HT-29 (cell line): ENCODE measurements at regions not wholly inside any gene's neighbourhood (a gene's known extent, or its start where the extent isn't known, plus 50 kb on each side); places are given as distances from the start of the nearest gene placed in this dataset.

Experiments used
- DNase-seq: peaks from one replicate; pipeline ENCODE4 v3.0.0-alpha.2; 2015; ENCODE audit warnings: low spot score

DNA sequence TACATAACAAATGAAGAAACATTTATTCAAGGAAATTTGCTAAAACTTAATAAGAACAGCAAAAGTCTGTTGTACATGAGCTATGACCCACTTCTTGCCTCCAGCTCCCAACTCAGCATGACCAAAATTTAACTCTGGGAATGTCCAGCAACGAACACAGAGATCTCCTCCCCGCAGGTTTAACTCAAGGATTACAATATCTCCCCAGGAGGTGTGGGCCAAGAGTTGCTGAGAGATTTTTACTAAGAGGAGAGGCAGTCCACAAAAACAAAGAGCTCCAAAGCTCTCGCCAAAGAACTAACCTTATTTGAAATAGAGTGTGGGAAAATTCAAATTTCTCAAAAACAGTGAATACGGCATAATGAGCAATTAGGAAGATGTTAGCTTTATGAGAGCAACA lies 318.5 kb downstream of the GRB14 start:
- no peak for DNase-seq

DNA sequence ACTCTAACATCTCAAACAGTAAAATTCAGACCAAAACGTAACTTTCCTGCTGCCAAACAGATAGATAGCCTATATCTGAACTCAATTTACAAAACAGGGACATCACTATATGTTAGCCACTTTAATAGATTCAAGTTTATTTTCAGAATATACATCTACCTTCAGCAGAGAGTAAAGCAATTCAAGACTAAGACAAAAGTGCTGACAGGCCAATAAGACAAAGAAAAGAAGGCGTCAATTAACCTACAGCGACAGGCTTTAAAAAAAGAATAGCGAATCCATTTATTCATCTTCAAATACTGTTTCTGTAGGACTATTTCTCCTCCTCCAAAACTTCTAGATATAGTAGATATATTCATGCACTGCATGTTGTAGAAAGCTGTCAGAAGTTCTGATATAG lies 333.0 kb downstream of the GRB14 start:
- DNase-seq = no peak

DNA sequence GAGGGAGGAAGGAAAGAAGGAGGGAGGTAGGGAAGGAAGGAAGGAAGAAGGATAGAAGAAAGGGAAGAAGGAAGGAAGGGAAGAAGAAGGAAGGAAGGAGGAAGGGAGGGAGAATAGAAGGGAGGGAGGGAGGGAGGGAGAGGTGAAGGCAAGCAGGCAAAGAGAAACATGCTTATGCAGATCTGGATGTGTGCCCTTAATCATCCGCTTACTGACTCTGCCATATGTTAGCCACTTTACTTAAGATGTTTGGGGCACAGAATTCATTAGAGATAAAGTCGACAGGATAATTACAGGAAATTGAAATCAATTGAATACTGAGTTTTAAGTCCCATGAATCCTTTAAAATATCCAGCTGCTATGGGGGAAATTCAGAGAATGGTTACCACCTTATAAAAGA lies 334.2 kb downstream of the GRB14 start:
- no peak for DNase-seq

DNA sequence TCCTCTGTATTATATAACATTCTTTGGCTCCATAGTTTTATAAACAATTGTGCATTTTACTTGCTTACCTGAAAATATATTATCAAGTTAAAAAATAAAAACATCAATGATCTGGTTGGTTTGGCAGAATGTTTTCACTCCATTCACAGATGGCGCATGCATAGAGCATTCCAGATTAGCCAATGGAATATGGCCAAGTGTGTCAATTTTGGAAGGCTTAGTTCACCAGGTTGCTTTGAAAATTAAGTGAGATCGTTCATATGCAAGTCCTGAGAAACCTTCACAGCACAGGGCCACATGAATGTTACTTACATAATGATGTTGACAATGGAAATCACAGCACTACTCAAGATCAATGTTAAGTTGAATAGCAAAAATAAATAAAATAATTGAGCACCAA lies 335.7 kb downstream of the GRB14 start:
- DNase-seq = no peak

- no peak for DNase-seq
Measured at GRCh38 chr2:164281896-164282295, 339.4 kb downstream of the GRB14 start.

GRCh38 chr2:164275659-164276058 lies 345.6 kb downstream of the GRB14 start:
- DNase-seq = no peak

GRCh38 chr2:164260506-164260905 lies 360.8 kb downstream of the GRB14 start:
- DNase-seq = no peak

DNA sequence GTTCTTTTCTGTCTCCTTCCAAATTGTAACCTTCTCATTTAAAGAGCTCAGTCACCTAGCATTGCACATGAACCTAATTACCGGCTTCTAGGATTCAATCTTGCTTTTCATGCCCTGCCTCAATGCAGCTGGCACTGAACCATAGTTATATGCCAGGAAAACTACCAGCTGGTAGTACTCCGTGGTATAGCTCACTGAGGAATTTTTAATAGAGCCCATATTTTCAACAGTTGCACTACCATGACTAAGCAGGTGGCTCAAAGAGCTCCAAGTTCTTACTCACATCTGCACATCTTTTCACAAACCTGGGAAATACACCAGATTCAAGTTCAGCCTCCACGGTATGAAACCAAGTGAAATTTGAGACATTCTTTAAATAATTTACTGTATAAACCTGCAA lies 363.5 kb downstream of the GRB14 start:
- DNase-seq = no peak

DNA sequence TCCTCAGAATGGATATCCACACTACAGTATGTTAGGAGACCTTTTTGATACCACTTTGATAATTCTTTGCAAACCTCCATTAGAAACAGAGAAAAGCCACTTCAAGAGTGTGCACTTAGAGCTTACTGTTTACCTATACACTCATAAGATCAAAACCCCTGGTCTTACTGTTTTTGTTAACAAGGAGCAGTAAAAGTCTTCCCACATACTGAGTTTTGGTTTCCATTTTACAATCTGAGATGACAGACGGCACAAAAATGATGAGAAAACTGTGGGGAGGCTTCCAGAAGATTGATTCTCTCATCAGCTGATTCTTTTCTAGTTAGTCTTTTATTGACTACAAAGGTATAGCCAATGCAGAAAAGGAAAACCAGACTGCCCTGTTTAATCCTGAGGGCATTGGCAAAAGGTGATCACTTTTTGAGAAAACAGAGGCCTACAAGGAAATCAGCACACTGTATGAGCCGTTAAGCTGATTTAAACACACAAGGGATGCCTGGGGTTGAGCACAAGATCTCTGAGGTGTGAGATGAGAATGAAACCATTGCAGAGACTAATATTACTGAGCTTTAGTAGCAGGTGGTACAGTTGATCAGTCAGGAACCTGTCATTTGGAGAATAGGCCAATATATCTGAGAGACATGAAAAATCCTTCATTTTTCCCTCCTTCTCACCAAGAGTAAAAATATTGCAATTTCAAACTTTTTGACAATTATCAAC lies 368.6 kb downstream of the GRB14 start:
- DNase-seq = no peak

GRCh38 chr2:164243315-164243714 lies 378.0 kb downstream of the GRB14 start:
- no peak for DNase-seq

- no peak for DNase-seq
Measured at GRCh38 chr2:164242409-164242808, 378.9 kb downstream of the GRB14 start.

- no peak for DNase-seq
Measured at GRCh38 chr2:164234074-164234473, 387.2 kb downstream of the GRB14 start.

GRCh38 chr2:164224007-164224406 lies 397.3 kb downstream of the GRB14 start:
- DNase-seq = no peak

DNA sequence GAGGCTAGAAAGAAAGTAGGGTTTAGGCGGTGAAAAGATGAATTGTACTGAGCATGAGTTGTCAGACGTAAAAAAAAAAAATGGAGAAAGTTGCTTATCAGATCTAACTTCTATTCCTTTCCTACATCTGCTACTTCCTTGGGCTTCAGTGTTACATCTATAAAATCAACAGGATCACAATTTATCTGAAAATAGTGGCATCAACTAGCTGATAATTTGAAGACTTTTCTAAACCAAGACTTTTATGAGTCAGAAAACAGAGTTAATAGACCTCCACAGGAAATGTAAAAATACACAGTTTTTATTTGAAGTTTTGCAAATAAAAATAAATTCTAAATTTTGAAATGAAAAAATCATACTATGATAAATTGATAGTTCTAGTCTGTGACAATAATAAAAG lies 399.8 kb downstream of the GRB14 start:
- no peak for DNase-seq

DNA sequence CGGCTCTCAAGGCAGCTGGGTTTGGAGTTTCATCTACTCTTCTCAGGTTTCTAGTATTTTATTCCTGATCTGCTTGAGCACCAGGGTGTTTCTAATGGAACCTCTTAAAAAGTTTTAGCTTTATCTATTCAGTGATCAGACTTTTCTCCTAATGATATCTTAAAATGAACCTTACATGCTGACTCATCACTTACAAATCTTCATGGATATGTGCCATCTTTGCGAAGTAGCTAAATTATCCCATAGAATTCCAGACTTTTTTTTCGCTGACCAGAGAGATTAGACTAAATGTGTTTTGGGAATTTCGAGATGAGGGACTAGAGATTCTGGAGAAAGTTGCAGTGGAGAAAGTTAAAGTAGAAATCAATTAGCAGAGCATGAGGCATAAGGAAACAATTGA lies 401.0 kb downstream of the GRB14 start:
- no peak for DNase-seq

DNA sequence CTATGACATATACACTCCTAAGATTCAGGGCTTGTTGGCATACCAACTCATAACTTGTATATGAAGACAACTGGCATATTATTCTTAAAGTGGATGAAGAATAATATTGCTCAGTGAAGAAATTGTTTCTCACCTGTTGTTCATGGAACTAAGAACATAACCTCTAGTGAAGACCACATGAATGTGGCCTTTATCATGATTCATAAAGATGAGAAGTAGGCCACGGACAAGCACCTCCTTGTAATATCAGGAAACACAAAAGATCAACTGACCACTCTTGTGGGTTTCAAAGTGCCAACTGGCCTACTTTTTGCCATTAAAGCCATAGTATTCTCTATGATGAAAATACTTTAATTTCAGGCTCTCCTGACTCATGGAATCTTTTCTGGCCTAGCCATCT lies 407.4 kb downstream of the GRB14 start:
- no peak for DNase-seq

DNA sequence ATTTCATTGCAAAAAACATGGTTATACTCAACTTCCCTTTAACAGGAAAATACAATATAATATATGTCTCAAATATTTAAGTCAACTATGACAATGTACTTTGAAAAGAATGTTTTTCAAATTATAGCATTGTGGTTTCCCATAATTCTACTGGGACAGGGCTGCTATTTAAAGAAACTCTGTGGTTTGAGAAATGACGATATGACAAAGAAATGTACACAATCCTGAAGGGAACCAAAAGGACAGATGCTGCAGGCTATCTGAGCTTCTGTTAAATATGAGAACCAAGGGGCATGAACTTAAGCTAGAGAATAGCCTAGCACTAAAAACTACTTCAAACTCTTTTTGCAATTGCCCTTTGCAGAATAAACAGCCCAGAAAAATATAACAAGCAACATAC lies 415.9 kb downstream of the GRB14 start:
- no peak for DNase-seq

- no peak for DNase-seq
Measured at GRCh38 chr2:164203131-164203530, 418.2 kb downstream of the GRB14 start.

DNA sequence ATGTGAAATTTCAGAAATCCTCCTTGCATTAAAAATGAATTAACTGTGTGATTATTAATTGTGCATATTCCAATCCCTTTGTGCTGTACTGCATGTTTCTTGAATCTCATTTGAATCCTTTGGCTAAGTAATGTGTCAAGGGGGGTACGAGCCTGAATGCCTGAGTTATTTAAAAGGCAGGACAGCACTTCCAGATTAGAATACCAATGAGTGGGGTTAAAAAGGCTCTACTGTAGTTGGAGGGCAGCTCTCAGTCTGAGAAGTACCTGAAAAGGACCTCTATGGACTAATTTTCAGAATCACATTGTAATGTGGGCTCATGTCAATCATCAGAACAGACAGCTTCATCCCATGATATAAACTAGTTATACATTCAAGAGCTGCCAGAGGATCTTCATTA lies 423.0 kb downstream of the GRB14 start:
- no peak for DNase-seq

DNA sequence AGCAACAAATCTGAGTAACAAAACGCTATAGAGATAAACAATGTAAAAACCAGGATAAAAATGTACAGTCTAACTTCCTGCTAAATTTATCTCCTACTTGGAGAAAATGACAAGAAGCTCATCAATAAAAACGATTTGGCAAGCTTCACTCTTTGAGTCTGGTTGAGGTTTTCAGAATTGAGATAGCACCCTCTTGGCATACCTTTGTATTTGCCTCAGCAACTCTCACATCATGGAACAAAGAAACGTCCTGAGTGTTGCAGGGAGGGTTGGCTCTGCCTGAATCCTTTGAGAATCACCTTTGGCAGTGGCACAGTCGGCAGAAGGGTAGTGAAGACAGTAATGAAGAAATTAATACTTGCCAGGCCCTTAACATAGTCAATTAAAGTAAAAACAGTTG lies 430.6 kb downstream of the GRB14 start:
- no peak for DNase-seq

GRCh38 chr2:164189851-164190250 lies 431.4 kb downstream of the GRB14 start:
- no peak for DNase-seq

DNA sequence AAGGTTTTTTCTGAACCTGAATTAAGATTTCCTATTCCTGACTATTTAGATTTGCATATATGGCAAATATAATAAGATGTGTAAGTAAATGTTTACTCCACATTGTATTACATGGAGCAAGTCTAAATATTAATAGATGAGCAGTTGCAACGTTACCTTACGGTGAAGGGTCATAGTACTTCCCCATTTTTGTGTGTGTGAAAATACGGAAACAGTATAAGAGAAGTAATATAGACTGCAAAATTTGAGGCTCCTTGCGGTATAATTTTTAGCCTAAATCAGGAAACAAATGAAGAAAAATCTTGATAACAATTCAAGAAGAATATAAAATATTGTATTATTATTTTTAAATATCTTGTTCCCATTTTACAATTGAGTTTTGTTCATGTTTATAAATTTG lies 434.2 kb downstream of the GRB14 start:
- no peak for DNase-seq

GRCh38 chr2:164186591-164186990 lies 434.7 kb downstream of the GRB14 start:
- DNase-seq = no peak

- DNase-seq = no peak
Measured at GRCh38 chr2:164182116-164182627, 439.1 kb downstream of the GRB14 start.
